Stimulated activated CD4-positive, alpha-beta T cell treated with anti-CD3 and anti-CD28 coated beads, TNF-alpha, amount 100 ng/mL, for 4 hours (primary cell): ENCODE measurements at regions not wholly inside any gene's neighbourhood (a gene's known extent, or its start where the extent isn't known, plus 50 kb on each side); places are given as distances from the start of the nearest gene placed in this dataset.
"Not testable (repeated sequence)": the region's sequence is repeated elsewhere in the genome, so short reads cannot be mapped to it uniquely, and the experiment has no call there.

ENCODE experiments used
- DNase-seq, 3 experiments: peaks; one replicate each; pipeline ENCODE4 v3.0.0-alpha.2; 2020; ENCODE audit warnings: low read depth in 3 of 3

- DNase-seq = no peak
Measured at GRCh38 chr4:3634894-3635820, 102.9 kb upstream of the LRPAP1 start.

DNA sequence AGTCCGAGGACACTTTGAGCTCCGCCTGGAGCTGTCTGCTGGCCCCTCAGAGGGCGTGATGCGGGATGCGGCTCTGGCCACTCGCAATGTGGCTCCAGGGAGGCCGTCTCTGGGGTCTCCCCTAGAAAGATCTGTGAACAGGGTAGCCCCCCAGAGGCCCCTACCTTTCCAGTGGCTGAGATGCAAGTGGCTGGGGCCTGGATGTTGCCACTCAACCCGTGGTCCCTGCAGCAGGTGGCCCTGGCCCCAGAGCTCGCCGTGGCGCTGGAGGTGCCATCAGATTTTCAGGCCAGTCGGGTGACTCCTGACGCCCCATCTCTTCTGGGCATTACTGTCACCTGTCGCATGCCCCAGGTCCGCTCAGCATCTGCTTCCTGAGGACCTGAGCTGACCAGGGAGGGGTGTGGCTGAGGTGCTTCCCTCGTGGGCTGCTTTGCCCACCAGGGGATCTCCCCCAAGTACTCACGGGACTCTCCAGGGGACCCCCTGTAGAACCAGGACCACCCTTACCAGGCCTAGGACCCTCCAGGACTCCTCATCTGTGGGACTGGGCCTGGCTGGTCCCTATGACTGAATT is 102.1 kb upstream of the LRPAP1 start:
- DNase-seq = no peak

- DNase-seq = not testable (repeated sequence)
Measured at GRCh38 chr4:3633277-3633676, 101.1 kb upstream of the LRPAP1 start.

- DNase-seq = not testable (repeated sequence)
Measured at GRCh38 chr4:3632794-3633193, 100.6 kb upstream of the LRPAP1 start.

GRCh38 chr4:3631544-3632266 is 99.5 kb upstream of the LRPAP1 start:
- DNase-seq = not testable (repeated sequence)

DNA sequence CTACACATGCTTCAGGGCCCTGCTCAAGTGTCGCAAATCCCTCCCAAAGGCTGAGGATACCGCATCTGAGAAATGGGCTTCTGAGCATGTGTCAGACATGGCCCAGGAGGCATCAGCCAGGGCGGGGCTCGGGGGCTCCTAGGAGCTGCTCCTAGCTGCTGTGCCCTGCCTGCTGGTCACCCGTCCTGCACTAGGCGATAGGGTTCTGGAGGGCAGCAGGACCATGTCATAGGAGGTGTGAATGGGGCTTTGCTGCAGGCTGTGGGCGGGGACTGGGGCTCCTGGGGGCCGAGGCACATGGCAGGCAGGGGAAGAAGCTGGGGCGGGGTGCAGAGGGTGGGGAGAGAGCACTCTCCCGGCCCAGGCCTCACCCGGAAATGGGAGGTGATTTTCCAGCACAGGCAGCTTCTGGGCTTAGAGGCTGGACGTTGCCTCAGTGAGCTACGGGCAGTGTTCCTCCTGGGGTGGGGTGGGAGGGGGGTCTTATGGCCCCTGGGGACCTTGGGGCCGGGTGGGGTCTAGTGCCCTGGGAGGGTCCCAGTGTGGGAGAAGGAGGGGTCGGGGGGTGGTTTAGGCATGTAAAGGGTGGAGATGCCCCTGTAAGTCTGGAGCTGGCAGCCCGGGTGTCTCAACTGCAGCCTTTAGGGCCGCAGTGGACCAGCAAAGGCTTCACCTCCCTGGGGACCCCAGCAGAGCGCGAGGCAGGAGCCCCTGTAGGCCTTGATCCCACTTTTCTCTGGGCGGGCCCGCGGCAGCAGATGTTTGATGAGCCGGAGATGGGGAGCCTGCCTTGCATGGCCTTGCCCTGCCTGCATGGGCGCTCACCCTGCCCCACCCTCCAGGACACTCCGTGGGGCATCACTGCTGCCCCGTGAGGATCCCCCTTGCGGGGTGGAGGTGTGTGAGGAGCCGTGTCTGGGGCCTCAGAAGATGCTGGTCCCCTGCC is 98.6 kb upstream of the LRPAP1 start:
- no peak for DNase-seq

DNA sequence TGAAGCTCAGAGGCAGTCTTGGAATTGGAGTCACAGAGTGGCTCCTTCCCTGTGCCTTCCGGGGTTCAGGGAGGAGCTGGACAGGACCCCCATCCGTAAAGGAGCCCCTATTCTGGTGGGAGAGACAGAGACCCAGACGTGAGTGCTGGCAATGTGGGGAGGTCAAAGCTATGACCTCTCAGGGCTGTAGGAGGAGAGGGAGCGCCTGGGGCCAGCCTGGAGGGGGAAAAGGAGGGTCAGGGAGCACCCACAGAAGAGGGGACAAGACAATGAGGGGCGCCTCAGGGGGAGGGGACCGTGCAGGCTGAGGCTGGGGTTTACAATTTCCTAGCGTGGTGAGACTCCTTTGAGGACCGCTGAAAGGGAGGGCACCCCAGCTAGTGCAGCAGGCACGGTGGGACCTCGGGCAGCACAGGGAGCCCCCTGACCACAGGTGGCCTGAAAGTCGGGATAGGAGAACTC is 97.9 kb upstream of the LRPAP1 start:
- no peak for DNase-seq

DNA sequence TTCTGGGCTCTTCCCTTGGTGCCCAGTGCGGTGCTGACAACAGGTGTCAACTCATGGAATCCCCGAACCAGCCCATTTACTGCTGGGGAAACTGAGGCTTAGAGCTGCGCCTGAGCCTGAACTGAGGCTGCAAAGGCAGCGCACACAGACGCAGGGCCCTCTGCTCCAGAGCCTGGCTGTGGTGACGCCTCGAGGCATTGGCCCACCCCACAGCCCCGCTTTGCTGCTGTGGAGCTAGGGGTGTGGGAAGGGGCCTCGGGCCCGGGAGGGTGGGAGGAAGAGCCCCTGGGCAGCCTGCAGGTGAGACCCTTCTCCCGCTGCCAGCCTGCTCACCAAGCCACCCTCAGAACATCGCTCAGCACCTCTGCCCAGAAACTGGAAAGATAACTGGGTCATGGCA is 97.4 kb upstream of the LRPAP1 start:
- DNase-seq = no peak

- not testable (repeated sequence) for DNase-seq
Measured at GRCh38 chr4:3629176-3629575, 97.0 kb upstream of the LRPAP1 start.

DNA sequence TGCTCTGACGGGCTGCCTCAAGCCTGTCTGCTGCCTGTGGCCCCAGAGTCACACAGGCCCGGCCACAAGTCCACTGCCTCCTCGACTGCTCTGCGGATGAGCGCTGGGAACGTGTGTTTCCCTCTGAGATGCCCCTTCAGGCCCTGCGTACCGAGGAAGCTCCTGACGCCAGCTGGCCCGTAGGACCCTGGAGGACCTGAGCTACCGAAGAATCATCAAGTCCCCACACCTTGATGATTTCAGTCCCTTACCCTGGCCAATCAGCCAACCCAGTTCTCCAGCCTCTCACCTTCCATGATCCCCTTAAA is 96.6 kb upstream of the LRPAP1 start:
- no peak for DNase-seq

DNA sequence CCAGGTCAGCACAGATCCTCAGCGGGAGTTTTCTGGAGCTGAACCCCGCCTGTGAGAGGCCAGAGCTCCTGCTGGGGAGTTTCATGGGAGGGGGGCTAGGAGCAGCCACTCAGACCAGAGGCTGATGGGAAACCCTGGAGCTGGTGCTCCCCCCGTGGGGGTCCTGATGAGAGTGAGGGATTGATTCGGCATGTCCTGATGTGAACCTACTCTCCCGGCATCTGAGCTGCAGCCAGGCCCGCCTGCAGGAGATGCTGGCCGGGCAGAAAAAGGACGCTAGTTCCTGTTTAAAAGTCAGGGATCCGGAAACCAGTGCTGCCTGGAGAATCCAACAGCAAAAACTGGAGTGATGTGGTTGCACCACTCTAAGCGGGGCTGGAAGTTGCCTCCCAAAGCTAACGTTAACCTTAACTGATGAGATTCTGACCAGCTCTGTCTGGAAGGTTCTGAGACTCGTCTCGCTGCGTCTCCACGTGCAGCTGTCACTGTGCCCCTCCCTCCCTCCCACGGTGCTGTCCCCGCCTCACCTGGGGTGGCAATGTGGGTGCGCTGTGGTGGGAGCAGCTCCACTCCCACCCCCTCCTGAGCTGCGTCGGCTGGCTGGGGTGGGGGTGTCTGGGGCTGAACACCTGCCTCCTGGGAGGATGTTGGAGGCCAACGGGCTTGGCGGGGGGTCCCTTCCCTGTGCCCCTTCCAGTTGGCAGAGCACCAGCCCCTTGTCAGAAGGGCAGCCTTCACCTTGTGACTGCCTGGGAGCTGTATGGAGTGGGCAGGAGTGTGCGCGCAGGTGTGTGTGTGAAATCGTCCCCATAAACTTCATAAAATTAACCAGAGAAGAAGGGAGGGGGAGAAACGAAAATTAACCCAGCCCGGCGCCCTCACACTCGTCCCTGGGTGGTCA is 96.0 kb upstream of the LRPAP1 start:
- not testable (repeated sequence) for DNase-seq

DNA sequence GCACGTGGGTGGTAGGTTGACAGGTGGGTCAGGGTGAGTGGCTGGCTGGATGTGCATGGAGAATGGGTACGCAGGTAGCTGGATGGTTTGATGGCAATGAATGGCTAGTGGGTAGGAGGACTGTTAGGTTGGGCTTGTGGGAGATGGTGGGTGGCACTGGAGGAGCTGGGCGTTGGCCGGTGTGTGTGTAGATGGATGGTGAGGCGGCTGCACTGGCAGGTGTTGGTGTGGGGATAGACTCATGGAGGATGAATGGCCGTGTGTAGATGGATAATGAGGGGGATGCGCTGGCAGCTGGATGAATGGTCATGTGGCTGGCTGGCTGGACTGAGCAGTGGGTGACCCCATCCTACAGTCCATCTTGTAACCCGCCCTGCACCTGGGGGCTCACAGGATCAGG is 95.2 kb upstream of the LRPAP1 start:
- not testable (repeated sequence) for DNase-seq

DNA sequence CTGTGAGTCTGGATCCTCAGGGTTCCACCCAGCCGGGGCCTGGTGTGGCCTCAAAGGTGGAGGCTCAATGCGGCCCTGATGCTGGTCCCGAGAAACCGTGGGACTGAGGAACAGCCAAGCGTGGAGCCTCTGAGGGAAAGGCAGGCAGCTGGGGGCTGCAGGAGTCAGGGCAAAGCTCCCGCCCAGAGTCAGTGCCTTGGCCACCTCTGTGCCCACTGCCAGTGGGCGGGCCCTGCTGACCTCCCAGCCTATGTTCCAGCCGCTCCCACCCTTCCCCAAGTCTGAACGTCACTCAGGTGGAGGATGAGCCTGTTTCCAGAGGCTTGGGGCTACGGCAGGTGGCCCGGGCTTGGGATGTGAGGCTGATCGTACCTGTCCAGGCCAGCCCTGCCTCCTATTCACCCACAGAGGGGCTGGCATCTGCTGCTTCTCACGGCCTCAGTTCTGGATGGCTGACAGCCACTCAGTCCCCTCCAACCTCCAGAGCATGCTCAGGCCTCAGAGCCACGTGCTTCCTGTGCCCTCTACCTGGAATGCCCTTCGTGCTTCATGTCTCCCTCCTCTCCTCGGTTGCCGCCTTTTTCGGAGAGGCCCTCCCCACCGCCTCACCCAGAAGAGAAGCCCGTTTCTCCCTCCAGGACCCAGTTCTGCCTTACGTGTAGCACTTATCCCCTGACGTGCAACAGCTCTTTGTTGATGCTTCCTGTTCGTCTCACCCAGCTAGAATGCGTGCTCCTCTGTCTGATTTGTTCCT is 94.1 kb upstream of the LRPAP1 start:
- DNase-seq = not testable (repeated sequence)

- not testable (repeated sequence) for DNase-seq
Measured at GRCh38 chr4:3625286-3625875, 93.2 kb upstream of the LRPAP1 start.

GRCh38 chr4:3623809-3624329 is 91.6 kb upstream of the LRPAP1 start:
- peak in 1 of 3 experiments; percentile 8 for DNase-seq

DNA sequence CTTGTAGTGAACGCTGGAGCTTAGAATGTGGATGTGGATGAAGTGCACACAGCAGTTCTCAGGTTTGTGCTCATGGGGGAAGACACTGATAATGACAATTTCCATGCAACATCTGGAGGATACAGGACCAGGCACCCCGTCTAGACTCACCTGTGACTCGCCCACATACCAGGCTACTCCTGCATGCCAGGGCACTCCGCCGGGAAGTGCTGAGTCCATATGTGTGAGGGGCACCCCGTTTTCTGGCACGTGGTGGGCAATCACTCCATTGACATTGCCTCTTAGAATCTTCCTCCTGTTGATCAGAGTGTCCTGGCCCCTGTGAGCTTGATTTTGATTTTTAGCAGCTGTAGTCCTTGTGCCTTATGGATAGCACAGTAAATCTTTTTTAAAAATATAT is 90.9 kb upstream of the LRPAP1 start:
- DNase-seq = no peak

DNA sequence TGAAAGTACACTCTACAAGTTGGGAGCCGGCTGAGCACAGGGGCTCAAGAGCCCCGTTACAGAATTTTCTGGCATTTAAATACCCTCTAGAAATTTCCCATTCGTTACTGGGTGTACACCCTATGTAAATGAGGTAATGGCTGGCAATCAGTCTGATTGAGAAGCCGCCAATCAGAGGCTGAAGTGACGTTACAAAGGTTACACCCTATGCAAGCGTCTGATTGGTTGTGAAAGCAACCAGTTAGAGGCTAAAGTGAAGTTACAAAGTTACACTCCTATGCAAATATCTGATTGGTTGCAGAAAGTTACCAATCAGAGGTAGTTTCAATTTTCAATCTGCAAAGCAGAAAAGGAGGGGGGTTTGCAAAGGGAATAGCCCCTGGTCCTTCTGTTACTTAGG is 88.1 kb upstream of the LRPAP1 start:
- DNase-seq = not testable (repeated sequence)

GRCh38 chr4:3619698-3620097 is 87.5 kb upstream of the LRPAP1 start:
- not testable (repeated sequence) for DNase-seq

- not testable (repeated sequence) for DNase-seq
Measured at GRCh38 chr4:3618341-3618740, 86.1 kb upstream of the LRPAP1 start.
